Posterior vena cava (tissue), 2 donors: ENCODE measurements at regions not wholly inside any gene's neighbourhood (a gene's known extent, or its start where the extent isn't known, plus 50 kb on each side); places are given as distances from the start of the nearest gene placed in this dataset.

Source experiments
- DNase-seq: peaks from one replicate; pipeline ENCODE4 v3.0.0-alpha.2; 2020; ENCODE audit warnings: low spot score
- intact Hi-C, 2 donors: fragments of 100-400 bp; cut with DNase I; formaldehyde crosslinking; loops; one replicate each; pipeline versions ENCODE4 v1.14.1 to v1.14.2; 2022 to 2023
- donor health status: DM: yes; HTN: yes; CAD: no.
- donor health status: DM: yes; HTN: yes; CAD: no.

GRCh38 chr3:130258532-130258952 is 86.9 kb upstream of the COL6A5 start:
- intact Hi-C loops, result no loop called here
- peak; percentile 84 for DNase-seq

- intact Hi-C loops, result no loop called here
- no peak for DNase-seq
Measured at GRCh38 chr3:130259166-130259874, 86.2 kb upstream of the COL6A5 start.

GRCh38 chr3:130260918-130261317 is 84.6 kb upstream of the COL6A5 start:
- DNase-seq, result no peak
- intact Hi-C loops, result no loop called here

GRCh38 chr3:130263708-130264107 is 81.8 kb upstream of the COL6A5 start:
- intact Hi-C loops, result no loop called here
- peak; percentile 73 for DNase-seq

GRCh38 chr3:130266817-130267216 is 78.7 kb upstream of the COL6A5 start:
- intact Hi-C loops, result no loop called here
- no peak for DNase-seq

- intact Hi-C loops, result no loop called here
- no peak for DNase-seq
Measured at GRCh38 chr3:130276203-130276803, 69.2 kb upstream of the COL6A5 start.

- no peak for DNase-seq
Measured at GRCh38 chr3:130288670-130289069, 56.8 kb upstream of the COL6A5 start.

GRCh38 chr3:130291148-130291547 is 54.3 kb upstream of the COL6A5 start:
- no peak for DNase-seq
- intact Hi-C loops, result no loop called here

More at GRCh38 chr3:130288670-130289069, 56.8 kb upstream of the COL6A5 start:
- intact Hi-C loops, result no loop called here

GRCh38 chr3:130293247-130293646 is 52.2 kb upstream of the COL6A5 start:
- intact Hi-C loops, result no loop called here
- DNase-seq, result no peak
